Peyer's patch (tissue), 4 donors: ENCODE measurements at regions not wholly inside any gene's neighbourhood (a gene's known extent, or its start where the extent isn't known, plus 50 kb on each side); places are given as distances from the start of the nearest gene placed in this dataset.

Source experiments
- DNase-seq, 3 donors: peaks; one replicate each; pipeline ENCODE4 v3.0.0-alpha.2; 2017 to 2019
- H3K27ac ChIP-seq, 4 donors: fragments of 200-600 bp; sonication (generic); one replicate each; pipeline ENCODE4 v1.5.1; 2016 to 2019
- H3K27me3 ChIP-seq, 2 donors: fragments of 200-600 bp; sonication (generic); one replicate each; pipeline ENCODE4 v1.5.1; 2019
- H3K36me3 ChIP-seq, 3 donors: fragments of 200-600 bp; sonication (generic); one replicate each; pipeline ENCODE4 v1.5.1; 2016 to 2019
- H3K4me1 ChIP-seq, 4 donors: fragments of 200-600 bp; sonication (generic); one replicate each; pipeline ENCODE4 v1.5.1; 2016 to 2019
- H3K4me3 ChIP-seq, 4 donors: fragments of 200-600 bp; sonication (generic); 1 replicate in 3 of 4; 2 replicates in 1 of 4; pipeline ENCODE4 v1.5.1; 2016 to 2019; ENCODE audit warnings: mild to moderate bottlenecking in 1 of 4
- H3K9me3 ChIP-seq, 4 donors: fragments of 200-600 bp; sonication (generic); one replicate each; pipeline ENCODE4 v1.5.1; 2016 to 2019; ENCODE audit warnings: mild to moderate bottlenecking in 1 of 4
- POLR2A ChIP-seq, 2 donors: fragments of 450-650 bp; IDR thresholded peaks; one replicate each; pipeline ENCODE4 v1.5.1; 2017; ENCODE audit warnings: antibody characterized with exemption in 2 of 2, mild to moderate bottlenecking in 2 of 2, moderate library complexity in 2 of 2
- TF ChIP-seq, protein P1 (sequence below), 6 experiments: fragments of 450-650 bp in 4 of 6; fragments of 200-600 bp in 2 of 6; sonication (generic) in 1 of 6; IDR thresholded peaks; one replicate each; pipeline ENCODE4 v1.5.1; 2017 to 2019; ENCODE audit warnings: antibody characterized with exemption in 6 of 6, mild to moderate bottlenecking in 3 of 6, moderate library complexity in 1 of 6

DNA sequence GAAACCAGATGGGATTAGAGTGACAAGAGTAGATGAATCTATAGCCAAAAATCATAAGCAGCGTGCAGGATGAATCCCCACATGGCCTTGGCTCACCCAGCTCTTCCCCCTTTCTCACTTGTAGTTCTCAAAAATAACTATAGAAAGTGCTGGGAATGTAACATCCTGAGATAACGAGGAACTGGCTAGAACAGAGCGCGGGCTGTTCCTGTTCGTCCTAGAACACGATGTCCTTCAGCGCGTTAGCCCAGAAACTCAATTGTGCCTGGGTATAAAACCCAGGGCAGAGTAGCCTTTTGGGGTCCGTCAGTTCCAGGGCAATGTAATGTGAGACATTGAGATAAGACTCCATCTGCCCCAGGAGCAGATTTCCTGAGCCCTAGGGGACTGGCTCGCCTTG is 326.2 kb downstream of the TSHZ3 start:
- Histone ChIP-seq H3K36me3 (no peaks in the 10 kb centered on the region), H3K27me3 (no peaks in the 10 kb centered on the region), H3K27ac (no peak overlapping the region), H3K4me1 (no peaks in the 10 kb centered on the region), H3K9me3 (no peaks in the 10 kb centered on the region), H3K4me3 (no peak overlapping the region)
- TF ChIP-seq, protein P1, sequence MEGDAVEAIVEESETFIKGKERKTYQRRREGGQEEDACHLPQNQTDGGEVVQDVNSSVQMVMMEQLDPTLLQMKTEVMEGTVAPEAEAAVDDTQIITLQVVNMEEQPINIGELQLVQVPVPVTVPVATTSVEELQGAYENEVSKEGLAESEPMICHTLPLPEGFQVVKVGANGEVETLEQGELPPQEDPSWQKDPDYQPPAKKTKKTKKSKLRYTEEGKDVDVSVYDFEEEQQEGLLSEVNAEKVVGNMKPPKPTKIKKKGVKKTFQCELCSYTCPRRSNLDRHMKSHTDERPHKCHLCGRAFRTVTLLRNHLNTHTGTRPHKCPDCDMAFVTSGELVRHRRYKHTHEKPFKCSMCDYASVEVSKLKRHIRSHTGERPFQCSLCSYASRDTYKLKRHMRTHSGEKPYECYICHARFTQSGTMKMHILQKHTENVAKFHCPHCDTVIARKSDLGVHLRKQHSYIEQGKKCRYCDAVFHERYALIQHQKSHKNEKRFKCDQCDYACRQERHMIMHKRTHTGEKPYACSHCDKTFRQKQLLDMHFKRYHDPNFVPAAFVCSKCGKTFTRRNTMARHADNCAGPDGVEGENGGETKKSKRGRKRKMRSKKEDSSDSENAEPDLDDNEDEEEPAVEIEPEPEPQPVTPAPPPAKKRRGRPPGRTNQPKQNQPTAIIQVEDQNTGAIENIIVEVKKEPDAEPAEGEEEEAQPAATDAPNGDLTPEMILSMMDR (IDR thresholded peaks at IDR 0.05) = no peak
- TF ChIP-seq POLR2A (IDR thresholded peaks at IDR 0.05) = no peak
- DNase-seq = no peak

- TF ChIP-seq POLR2A (IDR thresholded peaks at IDR 0.05) = no peak
- TF ChIP-seq, protein P1 (IDR thresholded peaks at IDR 0.05) = no peak
- no peak overlapping the region for H3K4me3 ChIP-seq
- no peak for DNase-seq
- H3K27ac ChIP-seq = no peak overlapping the region
- no peaks in the 10 kb centered on the region for H3K4me1 ChIP-seq
- no peaks in the 10 kb centered on the region for H3K27me3 ChIP-seq
- no peaks in the 10 kb centered on the region for H3K36me3 ChIP-seq
- H3K9me3 ChIP-seq = no peaks in the 10 kb centered on the region
Observed at GRCh38 chr19:31018936-31019335, 330.3 kb downstream of the TSHZ3 start.

GRCh38 chr19:31015778-31016177 is 333.5 kb downstream of the TSHZ3 start:
- no peak for DNase-seq
- Histone ChIP-seq H3K4me1 (no peaks in the 10 kb centered on the region), H3K27me3 (no peaks in the 10 kb centered on the region), H3K4me3 (no peak overlapping the region), H3K36me3 (no peaks in the 10 kb centered on the region), H3K9me3 (no peaks in the 10 kb centered on the region), H3K27ac (no peak overlapping the region)
- no peak for TF ChIP-seq POLR2A (IDR thresholded peaks at IDR 0.05)

GRCh38 chr19:31014668-31015067 is 334.6 kb downstream of the TSHZ3 start:
- no peak for DNase-seq
- Histone ChIP-seq H3K27ac (no peak overlapping the region), H3K4me1 (no peaks in the 10 kb centered on the region), H3K36me3 (no peaks in the 10 kb centered on the region), H3K27me3 (no peaks in the 10 kb centered on the region), H3K4me3 (no peak overlapping the region), H3K9me3 (no peaks in the 10 kb centered on the region)
- TF ChIP-seq, protein P1 (IDR thresholded peaks at IDR 0.05) = no peak
- TF ChIP-seq POLR2A (IDR thresholded peaks at IDR 0.05) = no peak

DNA sequence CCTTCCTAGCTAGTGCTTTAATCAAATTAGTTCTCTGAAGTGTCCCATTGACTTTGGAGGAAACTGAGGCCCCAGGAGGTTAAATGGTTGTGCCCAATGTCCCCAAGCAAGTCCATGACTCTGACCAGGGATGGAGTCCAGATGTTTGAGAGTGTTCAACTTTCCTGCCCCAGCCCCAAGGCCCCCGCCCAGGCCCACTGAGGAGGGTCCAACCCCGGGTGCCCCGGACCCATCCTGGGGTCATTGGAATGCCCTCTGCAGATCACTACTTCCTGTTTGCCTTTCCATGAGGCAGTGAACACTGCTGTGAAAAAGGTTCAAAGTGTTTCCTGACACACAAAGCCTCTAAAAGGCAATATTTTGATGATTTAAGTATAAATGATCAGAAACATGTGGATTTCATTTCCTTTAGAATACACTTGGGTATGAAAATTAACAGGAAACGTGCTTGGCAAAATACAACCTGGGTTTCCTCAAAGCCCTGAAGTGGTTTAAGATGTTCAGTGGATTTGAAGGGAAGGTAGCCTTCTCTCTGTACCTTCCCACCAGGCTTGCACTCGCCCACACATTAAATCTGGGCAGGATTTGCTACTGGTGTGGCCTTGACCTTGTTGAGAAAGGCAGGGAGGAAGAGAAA is 335.7 kb downstream of the TSHZ3 start:
- H3K36me3 ChIP-seq = no peaks in the 10 kb centered on the region
- no peaks in the 10 kb centered on the region for H3K27me3 ChIP-seq
- H3K4me1 ChIP-seq = no peaks in the 10 kb centered on the region
- no peak overlapping the region for H3K27ac ChIP-seq
- TF ChIP-seq POLR2A (IDR thresholded peaks at IDR 0.05) = no peak
- TF ChIP-seq, protein P1 (IDR thresholded peaks at IDR 0.05) = no peak
- H3K4me3 ChIP-seq = no peak overlapping the region
- H3K9me3 ChIP-seq = no peaks in the 10 kb centered on the region
- DNase-seq = no peak

- no peak for DNase-seq
- H3K4me1 ChIP-seq = no peaks in the 10 kb centered on the region
- H3K36me3 ChIP-seq = no peaks in the 10 kb centered on the region
- no peak overlapping the region for H3K4me3 ChIP-seq
- no peak for TF ChIP-seq POLR2A (IDR thresholded peaks at IDR 0.05)
- TF ChIP-seq, protein P1 (IDR thresholded peaks at IDR 0.05) = no peak
- no peaks in the 10 kb centered on the region for H3K27me3 ChIP-seq
- no peaks in the 10 kb centered on the region for H3K9me3 ChIP-seq
- no peak overlapping the region for H3K27ac ChIP-seq
Observed at GRCh38 chr19:31002518-31003244, 346.6 kb downstream of the TSHZ3 start.
